ENCODE measurements at regions not wholly inside any gene's neighbourhood (a gene's known extent, or its start where the extent isn't known, plus 50 kb on each side); places are given as distances from the start of the nearest gene placed in this dataset.

GRCh38 chr16:35741546-35741945, 2282.1 kb downstream of the TP53TG3F start:
- no peak for DNase-seq (ENCODE audit: low read depth)
- H3K4me3 ChIP-seq (ENCODE audit: control insufficient read depth, low read depth, low read length): no peak overlapping the region
- TF ChIP-seq CTCF (conservative IDR thresholded peaks at IDR 0.05; ENCODE audit: control insufficient read depth, insufficient read depth, low read depth, low read length): no peak

- no peak for TF ChIP-seq CTCF (conservative IDR thresholded peaks at IDR 0.05; ENCODE audit: control insufficient read depth, insufficient read depth, low read depth, low read length)
- no peak for DNase-seq (ENCODE audit: low read depth)
- H3K4me3 ChIP-seq (ENCODE audit: control insufficient read depth, low read depth, low read length): no peak overlapping the region
Measured at GRCh38 chr16:35743101-35743692, 2283.8 kb downstream of the TP53TG3F start.

- no peak overlapping the region for H3K4me3 ChIP-seq (ENCODE audit: control insufficient read depth, low read depth, low read length)
- TF ChIP-seq CTCF (conservative IDR thresholded peaks at IDR 0.05; ENCODE audit: control insufficient read depth, insufficient read depth, low read depth, low read length): no peak
- DNase-seq (ENCODE audit: low read depth): no peak
Measured at GRCh38 chr16:35744084-35744483, 2284.7 kb downstream of the TP53TG3F start.

GRCh38 chr16:35744726-35745125, 2285.3 kb downstream of the TP53TG3F start:
- no peak overlapping the region for H3K4me3 ChIP-seq (ENCODE audit: control insufficient read depth, low read depth, low read length)
- DNase-seq (ENCODE audit: low read depth): no peak
- no peak for TF ChIP-seq CTCF (conservative IDR thresholded peaks at IDR 0.05; ENCODE audit: control insufficient read depth, insufficient read depth, low read depth, low read length)

- TF ChIP-seq CTCF (conservative IDR thresholded peaks at IDR 0.05; ENCODE audit: control insufficient read depth, insufficient read depth, low read depth, low read length): no peak
- no peak overlapping the region for H3K4me3 ChIP-seq (ENCODE audit: control insufficient read depth, low read depth, low read length)
- DNase-seq (ENCODE audit: low read depth): no peak
Measured at GRCh38 chr16:35745191-35745590, 2285.8 kb downstream of the TP53TG3F start.

- no peak overlapping the region for H3K4me3 ChIP-seq (ENCODE audit: control insufficient read depth, low read depth, low read length)
- no peak for TF ChIP-seq CTCF (conservative IDR thresholded peaks at IDR 0.05; ENCODE audit: control insufficient read depth, insufficient read depth, low read depth, low read length)
- no peak for DNase-seq (ENCODE audit: low read depth)
Measured at GRCh38 chr16:35745821-35746248, 2286.4 kb downstream of the TP53TG3F start.

Measured in fibroblast of mammary gland (primary cell).